ENCODE measurements at regions not wholly inside any gene's neighbourhood (a gene's known extent, or its start where the extent isn't known, plus 50 kb on each side); places are given as distances from the start of the nearest gene placed in this dataset.

GRCh38 chr18:73043211-73043610, 175.4 kb upstream of the NETO1 start:
- Histone ChIP-seq H3K9me3 (ENCODE audit: control insufficient read depth, insufficient read depth, low read depth, low read length) (no peaks in the 10 kb centered on the region), H3K27ac (ENCODE audit: insufficient read depth, low read length) (no peak overlapping the region), H3K9ac (ENCODE audit: insufficient read depth, low read length) (no peak overlapping the region), H3K79me2 (ENCODE audit: control insufficient read depth, insufficient read depth, low read length) (no peaks in the 10 kb centered on the region), H3K4me1 (ENCODE audit: control insufficient read depth, extremely low read depth, insufficient read depth, low read length) (no peaks in the 10 kb centered on the region), H3K36me3 (ENCODE audit: control insufficient read depth, insufficient read depth, low read length) (no peaks in the 10 kb centered on the region), H2AFZ (ENCODE audit: low read length) (no peak overlapping the region), H3K4me2 (ENCODE audit: extremely low read depth, insufficient read depth, low read length) (no peak overlapping the region), H3K27me3 (ENCODE audit: control insufficient read depth, insufficient read depth, low read length) (no peaks in the 10 kb centered on the region), H3K4me3 (replicated peaks in 1 of 4; ENCODE audit: control extremely low read depth in 1 of 4, insufficient read depth in 1 of 4, low read depth in 3 of 4, low read length in 4 of 4) (no peak overlapping the region), H4K20me1 (ENCODE audit: control insufficient read depth, extremely low read depth, insufficient read depth, low read length) (no peaks in the 10 kb centered on the region)
- no peak for DNase-seq (ENCODE audit: low read depth in 2 of 2)
- TF ChIP-seq CTCF (conservative IDR thresholded peaks at IDR 0.05 in 1 of 2, IDR thresholded peaks at IDR 0.05 in 1 of 2; ENCODE audit: low read depth in 1 of 2, low read length in 2 of 2) (no peak), EZH2 (IDR thresholded peaks at IDR 0.05; ENCODE audit: low read length, missing control alignments) (no peak)

GRCh38 chr18:73040247-73040646, 172.5 kb upstream of the NETO1 start:
- no peaks in the 10 kb centered on the region for H3K9me3 ChIP-seq (ENCODE audit: control insufficient read depth, insufficient read depth, low read depth, low read length)

GRCh38 chr18:73038336-73038735, 170.5 kb upstream of the NETO1 start:
- no peaks in the 10 kb centered on the region for H3K36me3 ChIP-seq (ENCODE audit: control insufficient read depth, insufficient read depth, low read length)
- no peak overlapping the region for H3K27ac ChIP-seq (ENCODE audit: insufficient read depth, low read length)
- H3K79me2 ChIP-seq (ENCODE audit: control insufficient read depth, insufficient read depth, low read length) = no peaks in the 10 kb centered on the region
- H3K4me3 ChIP-seq (replicated peaks in 1 of 4; ENCODE audit: control extremely low read depth in 1 of 4, insufficient read depth in 1 of 4, low read depth in 3 of 4, low read length in 4 of 4) = no peak overlapping the region
- H3K4me2 ChIP-seq (ENCODE audit: extremely low read depth, insufficient read depth, low read length) = no peak overlapping the region
- no peak for DNase-seq (ENCODE audit: low read depth in 2 of 2)
- TF ChIP-seq CTCF (conservative IDR thresholded peaks at IDR 0.05 in 1 of 2, IDR thresholded peaks at IDR 0.05 in 1 of 2; ENCODE audit: low read depth in 1 of 2, low read length in 2 of 2) (no peak), EZH2 (IDR thresholded peaks at IDR 0.05; ENCODE audit: low read length, missing control alignments) (no peak)
- H3K4me1 ChIP-seq (ENCODE audit: control insufficient read depth, extremely low read depth, insufficient read depth, low read length) = no peaks in the 10 kb centered on the region
- H3K9me3 ChIP-seq (ENCODE audit: control insufficient read depth, insufficient read depth, low read depth, low read length) = no peaks in the 10 kb centered on the region
- H3K27me3 ChIP-seq (ENCODE audit: control insufficient read depth, insufficient read depth, low read length) = no peaks in the 10 kb centered on the region
- no peaks in the 10 kb centered on the region for H4K20me1 ChIP-seq (ENCODE audit: control insufficient read depth, extremely low read depth, insufficient read depth, low read length)
- no peak overlapping the region for H2AFZ ChIP-seq (ENCODE audit: low read length)
- no peak overlapping the region for H3K9ac ChIP-seq (ENCODE audit: insufficient read depth, low read length)

More at GRCh38 chr18:73040247-73040646, 172.5 kb upstream of the NETO1 start:
- Histone ChIP-seq H2AFZ (ENCODE audit: low read length) (no peak overlapping the region), H3K4me3 (replicated peaks in 1 of 4; ENCODE audit: control extremely low read depth in 1 of 4, insufficient read depth in 1 of 4, low read depth in 3 of 4, low read length in 4 of 4) (no peak overlapping the region), H3K79me2 (ENCODE audit: control insufficient read depth, insufficient read depth, low read length) (no peaks in the 10 kb centered on the region), H3K27me3 (ENCODE audit: control insufficient read depth, insufficient read depth, low read length) (no peaks in the 10 kb centered on the region), H4K20me1 (ENCODE audit: control insufficient read depth, extremely low read depth, insufficient read depth, low read length) (no peaks in the 10 kb centered on the region), H3K4me1 (ENCODE audit: control insufficient read depth, extremely low read depth, insufficient read depth, low read length) (no peaks in the 10 kb centered on the region), H3K4me2 (ENCODE audit: extremely low read depth, insufficient read depth, low read length) (no peak overlapping the region), H3K27ac (ENCODE audit: insufficient read depth, low read length) (no peak overlapping the region), H3K36me3 (ENCODE audit: control insufficient read depth, insufficient read depth, low read length) (no peaks in the 10 kb centered on the region), H3K9ac (ENCODE audit: insufficient read depth, low read length) (no peak overlapping the region)
- TF ChIP-seq CTCF (conservative IDR thresholded peaks at IDR 0.05 in 1 of 2, IDR thresholded peaks at IDR 0.05 in 1 of 2; ENCODE audit: low read depth in 1 of 2, low read length in 2 of 2) (no peak), EZH2 (IDR thresholded peaks at IDR 0.05; ENCODE audit: low read length, missing control alignments) (no peak)
- no peak for DNase-seq (ENCODE audit: low read depth in 2 of 2)

Measured in fibroblast of lung (primary cell).